GM19328 (cell line): ENCODE measurements at regions not wholly inside any gene's neighbourhood (a gene's known extent, or its start where the extent isn't known, plus 50 kb on each side); places are given as distances from the start of the nearest gene placed in this dataset.

ENCODE experiments used
- ATAC-seq: cut with Tn5 transposase; IDR thresholded peaks from one replicate; pipeline ENCODE4 v1.9.1; 2021; ENCODE audit warnings: mild to moderate bottlenecking, moderate library complexity; ENCODE audit not compliant: unreplicated experiment

GRCh38 chr10:32174349-32174893 is 118.2 kb upstream of the KIF5B start:
- ATAC-seq = no peak

GRCh38 chr10:32171204-32171603 is 115.0 kb upstream of the KIF5B start:
- ATAC-seq = no peak

- ATAC-seq = no peak
Measured at GRCh38 chr10:32169556-32169955, 113.3 kb upstream of the KIF5B start.

- ATAC-seq = no peak
Measured at GRCh38 chr10:32167450-32167849, 111.2 kb upstream of the KIF5B start.

- ATAC-seq = no peak
Measured at GRCh38 chr10:32166365-32166764, 110.1 kb upstream of the KIF5B start.

GRCh38 chr10:32163762-32164148 is 107.5 kb upstream of the KIF5B start:
- ATAC-seq = no peak

GRCh38 chr10:32163071-32163761 is 107.0 kb upstream of the KIF5B start:
- no peak for ATAC-seq

GRCh38 chr10:32161586-32161985 is 105.4 kb upstream of the KIF5B start:
- no peak for ATAC-seq

GRCh38 chr10:32160864-32161263 is 104.6 kb upstream of the KIF5B start:
- ATAC-seq = no peak

- no peak for ATAC-seq
Measured at GRCh38 chr10:32159264-32159663, 103.0 kb upstream of the KIF5B start.

GRCh38 chr10:32156031-32156495 is 99.8 kb upstream of the KIF5B start:
- ATAC-seq = no peak

GRCh38 chr10:32155075-32155516 is 98.9 kb upstream of the KIF5B start:
- ATAC-seq = no peak

GRCh38 chr10:32153931-32154330 is 97.7 kb upstream of the KIF5B start:
- ATAC-seq = no peak

- ATAC-seq = no peak
Measured at GRCh38 chr10:32153252-32153651, 97.0 kb upstream of the KIF5B start.

GRCh38 chr10:32151871-32152270 is 95.6 kb upstream of the KIF5B start:
- ATAC-seq = no peak

- no peak for ATAC-seq
Measured at GRCh38 chr10:32150532-32151101, 94.4 kb upstream of the KIF5B start.

GRCh38 chr10:32149252-32149955 is 93.2 kb upstream of the KIF5B start:
- peak; percentile 90 for ATAC-seq

GRCh38 chr10:32148864-32149251 is 92.6 kb upstream of the KIF5B start:
- ATAC-seq = no peak

- no peak for ATAC-seq
Measured at GRCh38 chr10:32147730-32148129, 91.5 kb upstream of the KIF5B start.

- no peak for ATAC-seq
Measured at GRCh38 chr10:32146166-32146565, 89.9 kb upstream of the KIF5B start.

- ATAC-seq = no peak
Measured at GRCh38 chr10:32144817-32145688, 88.8 kb upstream of the KIF5B start.
